ENCODE measurements at regions not wholly inside any gene's neighbourhood (a gene's known extent, or its start where the extent isn't known, plus 50 kb on each side); places are given as distances from the start of the nearest gene placed in this dataset.

DNA sequence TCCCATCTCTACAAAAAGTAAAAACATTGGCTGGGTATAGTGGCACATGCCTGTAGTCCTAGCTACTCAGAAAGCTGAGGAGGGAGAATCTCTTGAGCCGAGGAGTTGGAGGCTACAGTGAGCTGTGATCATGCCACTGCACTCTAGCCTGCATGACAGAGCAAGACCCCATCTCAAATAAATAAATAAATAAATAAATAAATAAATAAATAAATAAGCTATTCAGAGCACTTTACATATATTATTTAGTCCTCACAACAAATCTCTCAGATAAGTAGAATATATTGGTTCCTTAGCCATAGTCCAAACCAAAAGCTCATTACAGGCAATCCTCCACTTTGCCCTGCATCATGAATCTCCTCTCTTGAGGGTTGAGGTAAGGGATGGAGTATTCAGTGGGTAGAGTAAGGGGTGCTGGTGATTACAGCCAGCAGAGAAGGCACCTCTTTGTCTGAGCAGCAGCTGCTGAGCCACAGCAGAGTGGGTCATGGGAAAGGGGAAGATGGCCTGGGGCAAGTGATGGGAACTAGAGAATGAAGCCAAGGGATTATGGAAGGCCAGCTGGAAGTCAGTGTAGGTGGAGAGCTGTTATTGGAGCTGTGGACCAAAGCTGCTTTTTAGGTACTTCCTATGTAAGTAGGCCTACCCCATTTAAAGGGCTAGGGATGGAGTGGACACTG, 115.5 kb upstream of the ZNF644 start:
- H3K27me3 Mint-ChIP-seq: peaks cover 10% of the 10 kb centered on the region
- no peaks in the 10 kb centered on the region for H3K9me3 Mint-ChIP-seq
- ChIA-PET POLR2A (no interaction called here), CTCF (interaction anchor here (0.6 to 1.2 kb wide), 2 partner anchors 27 to 180 kb away, joined by 3 to 4 read pairs; no protein-coding TSS in a partner anchor)
- DNase-seq: no peak
- no peaks in the 10 kb centered on the region for H3K4me1 Mint-ChIP-seq
- no peaks in the 10 kb centered on the region for H3K36me3 Mint-ChIP-seq (ENCODE audit: low read depth)
- no peak overlapping the region for H3K27ac Mint-ChIP-seq
- H3K4me3 Mint-ChIP-seq: no peak overlapping the region

DNA sequence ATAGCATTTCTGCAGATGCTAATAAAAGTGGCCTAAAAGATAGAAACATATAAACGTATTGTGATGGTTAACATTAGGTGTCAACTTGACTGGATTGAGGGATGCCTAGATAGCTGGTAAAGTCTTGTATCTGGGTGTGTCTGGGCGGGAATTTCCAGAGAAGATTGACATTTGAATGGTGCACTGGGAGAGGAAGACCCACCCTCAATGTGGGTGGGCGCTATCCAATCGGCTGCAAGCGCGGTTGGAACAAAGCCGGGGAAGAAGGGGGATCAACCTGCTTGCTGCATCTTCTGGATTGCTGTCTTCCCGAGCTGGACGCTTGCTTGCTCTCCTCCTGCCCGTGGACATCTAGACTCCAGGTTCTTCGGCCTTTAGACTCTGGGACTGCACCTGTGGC, 114.0 kb upstream of the ZNF644 start:
- CTCF ChIA-PET: interaction anchor here (0.6 kb wide), 2 partner anchors 8 to 662 kb away, joined by 4 read pairs; no protein-coding TSS in a partner anchor
- POLR2A ChIA-PET: no interaction called here
- Mint-ChIP-seq H3K4me3 (no peak overlapping the region), H3K27me3 (peaks cover 10% of the 10 kb centered on the region), H3K36me3 (ENCODE audit: low read depth) (no peaks in the 10 kb centered on the region), H3K9me3 (no peaks in the 10 kb centered on the region), H3K4me1 (no peaks in the 10 kb centered on the region), H3K27ac (no peak overlapping the region)
- no peak for DNase-seq

- no peak for DNase-seq
- ChIA-PET CTCF (no interaction called here), POLR2A (no interaction called here)
- Mint-ChIP-seq H3K36me3 (ENCODE audit: low read depth) (no peaks in the 10 kb centered on the region), H3K27ac (no peak overlapping the region), H3K4me1 (no peaks in the 10 kb centered on the region), H3K27me3 (peaks cover 10% of the 10 kb centered on the region), H3K4me3 (no peak overlapping the region), H3K9me3 (no peaks in the 10 kb centered on the region)
These were observed 111.4 kb upstream of the ZNF644 start for GRCh38 chr1:91133248-91133647.

GRCh38 chr1:91130256-91130985, 108.6 kb upstream of the ZNF644 start:
- ChIA-PET CTCF (no interaction called here), POLR2A (no interaction called here)
- Mint-ChIP-seq H3K9me3 (no peaks in the 10 kb centered on the region), H3K36me3 (ENCODE audit: low read depth) (no peaks in the 10 kb centered on the region), H3K4me3 (no peak overlapping the region), H3K4me1 (no peaks in the 10 kb centered on the region), H3K27ac (no peak overlapping the region), H3K27me3 (peaks cover 10% of the 10 kb centered on the region)
- DNase-seq: no peak

- Mint-ChIP-seq H3K4me1 (peaks cover 2% of the 10 kb centered on the region), H3K27ac (no peak overlapping the region), H3K4me3 (no peak overlapping the region), H3K36me3 (ENCODE audit: low read depth) (no peaks in the 10 kb centered on the region), H3K9me3 (no peaks in the 10 kb centered on the region), H3K27me3 (peaks cover 10% of the 10 kb centered on the region)
- ChIA-PET CTCF (no interaction called here), POLR2A (no interaction called here)
- no peak for DNase-seq
These were observed 107.6 kb upstream of the ZNF644 start for GRCh38 chr1:91129458-91129857.

DNA sequence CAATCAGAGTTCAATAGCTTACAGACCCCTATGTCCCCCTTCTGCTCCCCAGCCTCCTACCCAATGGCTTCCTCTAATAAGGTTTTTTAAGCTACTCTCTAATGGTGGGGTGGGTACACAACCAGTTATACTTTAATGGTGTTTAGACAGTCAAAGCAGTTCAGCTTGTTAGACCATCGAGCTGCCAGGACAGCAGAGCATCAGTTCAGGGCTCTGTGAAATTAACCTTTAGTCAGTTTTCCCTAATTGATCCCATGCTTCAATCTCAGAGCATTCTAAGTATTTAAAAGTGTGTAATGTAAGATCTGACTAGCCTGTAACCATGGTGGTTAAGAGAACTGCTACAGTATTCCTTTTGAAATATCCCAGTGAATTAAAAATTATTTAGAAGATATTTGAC, 107.2 kb upstream of the ZNF644 start:
- Mint-ChIP-seq H3K27me3 (peaks cover 10% of the 10 kb centered on the region), H3K4me3 (no peak overlapping the region), H3K4me1 (peaks cover 6% of the 10 kb centered on the region), H3K27ac (no peak overlapping the region), H3K9me3 (no peaks in the 10 kb centered on the region), H3K36me3 (ENCODE audit: low read depth) (no peaks in the 10 kb centered on the region)
- CTCF ChIA-PET: no interaction called here
- POLR2A ChIA-PET: no interaction called here
- DNase-seq: no peak

GRCh38 chr1:91124989-91125417, 103.2 kb upstream of the ZNF644 start:
- Mint-ChIP-seq H3K4me1 (peaks cover 7% of the 10 kb centered on the region), H3K36me3 (ENCODE audit: low read depth) (no peaks in the 10 kb centered on the region), H3K27ac (no peak overlapping the region), H3K9me3 (no peaks in the 10 kb centered on the region), H3K27me3 (no peaks in the 10 kb centered on the region), H3K4me3 (no peak overlapping the region)
- POLR2A ChIA-PET: no interaction called here
- no peak for DNase-seq
- CTCF ChIA-PET: interaction anchor here (0.6 to 1.2 kb wide), 3 partner anchors 9 to 35 kb away, joined by 3 to 4 read pairs (median 4); no protein-coding TSS in a partner anchor

DNA sequence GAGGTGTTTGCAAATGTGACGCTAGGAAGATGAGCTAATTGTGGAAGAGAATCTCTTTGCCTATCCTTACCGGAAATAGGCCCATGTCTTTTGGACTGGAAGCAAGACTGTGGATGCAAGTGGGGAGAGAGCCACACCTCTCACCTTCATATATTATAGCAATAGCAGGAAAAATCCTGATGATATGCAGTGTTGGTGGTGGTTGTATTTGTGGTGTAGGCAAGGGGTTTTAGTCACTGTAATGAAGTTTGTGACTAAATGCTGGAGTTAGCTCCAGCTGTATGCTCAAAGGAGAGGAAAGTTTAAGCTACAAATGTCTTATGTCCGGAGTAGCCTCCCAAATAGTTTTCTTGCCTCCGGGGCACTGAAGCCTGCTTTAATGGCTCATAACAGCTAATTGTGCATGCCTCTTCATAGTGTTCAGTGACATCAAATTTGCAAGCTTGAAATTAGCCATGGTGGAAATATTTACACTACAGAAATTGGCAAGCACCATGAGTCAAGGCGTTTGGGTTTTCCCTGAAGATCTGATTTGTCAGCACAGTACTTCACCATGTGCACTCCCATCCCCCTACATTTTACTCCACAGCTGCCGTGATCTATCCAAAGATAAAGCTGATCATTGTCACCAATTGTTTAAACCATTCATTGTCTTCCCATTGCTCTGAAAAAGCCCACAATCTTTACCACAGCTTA, 102.6 kb upstream of the ZNF644 start:
- no peak overlapping the region for H3K4me3 Mint-ChIP-seq
- no peak overlapping the region for H3K27ac Mint-ChIP-seq
- no peaks in the 10 kb centered on the region for H3K36me3 Mint-ChIP-seq (ENCODE audit: low read depth)
- ChIA-PET POLR2A (no interaction called here), CTCF (interaction anchor here (0.6 to 1.2 kb wide), 4 partner anchors 9 to 40 kb away, joined by 3 to 4 read pairs (median 4); no protein-coding TSS in a partner anchor)
- H3K27me3 Mint-ChIP-seq: no peaks in the 10 kb centered on the region
- peaks cover 7% of the 10 kb centered on the region for H3K4me1 Mint-ChIP-seq
- H3K9me3 Mint-ChIP-seq: no peaks in the 10 kb centered on the region
- DNase-seq: no peak

- Mint-ChIP-seq H3K27ac (no peak overlapping the region), H3K27me3 (no peaks in the 10 kb centered on the region), H3K36me3 (ENCODE audit: low read depth) (no peaks in the 10 kb centered on the region), H3K4me3 (no peak overlapping the region), H3K4me1 (peaks cover 7% of the 10 kb centered on the region), H3K9me3 (no peaks in the 10 kb centered on the region)
- ChIA-PET CTCF (interaction anchor here (1.0 to 1.2 kb wide), 3 partner anchors 8 to 40 kb away, joined by 3 to 4 read pairs (median 4); no protein-coding TSS in a partner anchor), POLR2A (no interaction called here)
- no peak for DNase-seq
These were observed 101.9 kb upstream of the ZNF644 start for GRCh38 chr1:91123773-91124172.

- Mint-ChIP-seq H3K27me3 (no peaks in the 10 kb centered on the region), H3K4me1 (peaks cover 7% of the 10 kb centered on the region), H3K36me3 (ENCODE audit: low read depth) (no peaks in the 10 kb centered on the region), H3K9me3 (no peaks in the 10 kb centered on the region), H3K4me3 (no peak overlapping the region), H3K27ac (no peak overlapping the region)
- ChIA-PET POLR2A (no interaction called here), CTCF (interaction anchor here (1.0 kb wide), 1 partner anchor 41 kb away, joined by 3 read pairs; no protein-coding TSS in a partner anchor)
- no peak for DNase-seq
These were observed 101.5 kb upstream of the ZNF644 start for GRCh38 chr1:91123319-91123718.

DNA sequence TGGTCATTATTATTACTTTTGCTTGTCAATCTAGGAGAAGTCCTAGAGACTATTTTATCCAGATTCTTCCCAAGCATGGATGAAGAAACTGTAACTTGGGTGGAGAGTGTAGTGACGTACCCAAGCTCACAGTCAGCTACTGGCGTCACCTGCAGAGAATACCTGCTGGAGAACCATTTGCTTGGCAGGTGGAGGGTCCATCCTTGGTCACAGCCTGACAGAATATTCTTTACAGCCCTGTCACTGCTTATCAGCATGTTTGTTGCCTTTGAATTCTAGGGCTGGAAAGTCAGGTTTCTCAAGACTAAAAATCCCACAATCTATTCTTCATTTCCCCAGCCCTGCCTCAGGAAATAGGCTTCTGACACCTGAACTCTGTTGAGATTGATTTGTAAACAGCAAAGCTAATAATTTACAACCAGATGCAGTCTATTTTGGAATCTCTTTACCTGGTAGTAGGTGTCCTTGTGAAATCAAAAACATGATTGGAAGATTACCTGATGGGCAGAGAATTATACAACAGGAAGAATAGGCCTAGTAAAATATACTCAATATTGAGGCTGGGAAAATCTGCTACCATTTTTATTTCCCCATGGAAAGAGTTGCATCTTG, 100.4 kb upstream of the ZNF644 start:
- ChIA-PET POLR2A (no interaction called here), CTCF (no interaction called here)
- Mint-ChIP-seq H3K36me3 (ENCODE audit: low read depth) (no peaks in the 10 kb centered on the region), H3K4me1 (peaks cover 7% of the 10 kb centered on the region), H3K4me3 (no peak overlapping the region), H3K27me3 (no peaks in the 10 kb centered on the region), H3K27ac (no peak overlapping the region), H3K9me3 (no peaks in the 10 kb centered on the region)
- no peak for DNase-seq

DNA sequence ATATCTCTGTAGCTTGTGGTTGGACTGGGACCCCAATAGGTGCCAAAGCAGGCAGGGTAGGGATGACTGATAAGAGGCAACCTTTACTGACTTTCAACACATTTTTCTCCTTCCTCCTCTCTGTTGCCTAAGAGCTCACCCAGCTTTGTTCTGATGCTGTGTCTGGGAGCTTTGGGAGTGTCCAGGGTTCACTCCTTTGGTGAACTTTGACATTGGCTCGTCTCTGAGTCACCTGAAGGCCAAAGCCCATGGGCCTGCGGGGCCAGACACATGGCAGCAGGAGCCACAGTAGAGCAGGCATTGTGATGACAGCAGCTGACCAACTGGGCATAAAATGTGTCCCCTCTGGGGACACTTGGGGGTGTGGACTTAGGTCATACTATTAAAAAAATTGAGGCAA, 99.5 kb upstream of the ZNF644 start:
- CTCF ChIA-PET: no interaction called here

GRCh38 chr1:91120936-91121335, 99.1 kb upstream of the ZNF644 start:
- H3K27ac Mint-ChIP-seq: no peak overlapping the region
- CTCF ChIA-PET: no interaction called here
- H3K27me3 Mint-ChIP-seq: no peaks in the 10 kb centered on the region
- H3K9me3 Mint-ChIP-seq: no peaks in the 10 kb centered on the region
- H3K36me3 Mint-ChIP-seq (ENCODE audit: low read depth): no peaks in the 10 kb centered on the region
- DNase-seq: no peak
- H3K4me1 Mint-ChIP-seq: peaks cover 7% of the 10 kb centered on the region
- H3K4me3 Mint-ChIP-seq: no peak overlapping the region
- POLR2A ChIA-PET: interaction anchor here (0.6 kb wide), 1 partner anchor 273 kb away, joined by 7 read pairs; no protein-coding TSS in a partner anchor

More for the DNA sequence above, 99.5 kb upstream of the ZNF644 start:
- POLR2A ChIA-PET: interaction anchor here (0.6 kb wide), 1 partner anchor 273 kb away, joined by 7 read pairs; no protein-coding TSS in a partner anchor
- H3K27me3 Mint-ChIP-seq: no peaks in the 10 kb centered on the region
- H3K27ac Mint-ChIP-seq: no peak overlapping the region
- no peak for DNase-seq
- peaks cover 7% of the 10 kb centered on the region for H3K4me1 Mint-ChIP-seq
- H3K36me3 Mint-ChIP-seq (ENCODE audit: low read depth): no peaks in the 10 kb centered on the region
- no peak overlapping the region for H3K4me3 Mint-ChIP-seq
- no peaks in the 10 kb centered on the region for H3K9me3 Mint-ChIP-seq
